GM18519 (cell line): ENCODE measurements at regions not wholly inside any gene's neighbourhood (a gene's known extent, or its start where the extent isn't known, plus 50 kb on each side); places are given as distances from the start of the nearest gene placed in this dataset.
A peak's percentile ranks its signal among the peaks of the same experiment; 100 is the strongest.
"Not testable (repeated sequence)": the region's sequence is repeated elsewhere in the genome, so short reads cannot be mapped to it uniquely, and the experiment has no call there.

Experiments
- ATAC-seq: cut with Tn5 transposase; IDR thresholded peaks from one replicate; pipeline ENCODE4 v1.9.1; 2021; ENCODE audit warnings: mild to moderate bottlenecking, moderate library complexity; ENCODE audit not compliant: unreplicated experiment, low FRiP score

DNA sequence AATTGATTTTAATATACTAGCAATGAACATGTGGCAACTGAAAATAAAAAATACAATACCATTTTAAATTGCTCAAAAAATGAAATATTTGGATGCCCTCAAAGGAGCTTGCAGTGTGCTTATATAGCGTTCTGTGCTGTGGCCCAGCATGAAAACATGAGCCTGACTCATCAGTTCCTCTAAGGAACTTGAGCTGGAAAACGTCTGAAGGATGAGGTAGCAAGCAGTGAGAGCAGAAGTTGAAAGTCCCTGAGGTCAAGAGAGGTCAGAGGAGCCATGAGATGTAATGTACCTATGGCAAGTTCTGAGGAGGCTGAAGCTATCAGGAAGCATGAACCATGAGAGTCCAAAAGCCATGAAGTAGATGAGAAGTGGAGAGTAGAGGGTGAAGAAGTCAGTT is 59.7 kb downstream of the HMGB3 start:
- ATAC-seq, result no peak

- ATAC-seq, result not testable (repeated sequence)
Observed at GRCh38 chrX:151066373-151066772, 83.2 kb downstream of the HMGB3 start.

DNA sequence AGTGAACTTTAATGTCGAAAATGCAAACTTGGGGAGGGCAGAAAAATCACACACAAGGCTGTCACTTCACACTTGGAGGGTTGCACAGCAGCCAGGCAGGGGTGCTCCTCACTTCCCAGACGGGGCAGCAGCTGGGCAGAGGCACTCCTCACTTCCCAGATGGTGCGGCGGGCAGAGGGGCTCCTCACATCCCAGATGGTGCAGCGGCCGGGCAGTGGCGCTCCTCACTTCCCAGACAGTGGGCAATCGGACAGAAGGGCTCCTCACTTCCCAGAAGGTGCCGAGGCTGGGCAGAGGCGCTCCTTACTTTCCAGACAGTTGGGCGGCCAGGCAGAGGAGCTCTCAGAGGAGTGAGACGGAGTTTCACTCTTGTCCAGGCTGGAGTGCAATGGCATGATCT is 90.6 kb downstream of the HMGB3 start:
- no peak for ATAC-seq

DNA sequence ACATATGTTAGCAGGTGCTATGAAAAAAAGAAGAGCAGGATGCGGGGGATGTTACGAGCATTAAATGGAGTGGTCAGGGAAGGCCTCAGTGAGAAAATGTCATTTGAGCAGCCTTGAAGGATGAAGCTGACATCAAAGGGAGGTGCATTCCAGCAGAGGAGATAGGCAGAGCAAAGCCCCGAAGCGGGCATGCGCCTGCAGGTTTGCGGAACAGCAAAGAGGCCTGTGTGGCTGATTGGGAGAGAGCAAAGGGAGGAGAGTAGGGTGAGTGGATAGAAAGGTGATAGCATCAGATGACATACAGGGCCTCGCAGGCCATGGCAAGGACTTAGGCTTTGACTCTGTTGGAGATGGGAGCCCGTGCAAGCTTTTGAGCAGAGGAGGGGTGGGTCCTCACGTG is 95.4 kb upstream of the GPR50 start:
- no peak for ATAC-seq

- peak; percentile 87 for ATAC-seq
Observed at GRCh38 chrX:151082077-151082948, 94.1 kb upstream of the GPR50 start.

- ATAC-seq, result no peak
Observed at GRCh38 chrX:151084454-151084853, 91.9 kb upstream of the GPR50 start.

GRCh38 chrX:151085207-151085606 is 91.2 kb upstream of the GPR50 start:
- ATAC-seq, result no peak

DNA sequence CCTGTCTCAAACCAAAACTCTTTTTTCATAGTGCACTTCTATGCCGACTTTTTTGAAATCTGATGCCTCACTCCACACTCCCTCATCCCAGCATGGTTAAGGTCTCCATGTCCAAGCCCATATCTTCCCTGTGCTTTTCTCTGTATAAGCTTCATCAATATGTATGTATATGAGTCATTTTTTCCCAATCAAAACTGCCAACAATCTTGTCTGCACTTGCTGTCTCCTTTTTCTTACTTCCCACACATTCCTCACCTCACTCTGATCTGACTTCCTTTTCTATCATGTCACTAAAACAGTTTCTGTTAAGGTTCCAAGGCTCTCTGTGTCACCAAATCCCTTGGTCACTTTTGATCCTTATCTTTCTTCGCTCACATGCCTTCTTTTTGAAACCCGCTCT is 88.2 kb upstream of the GPR50 start:
- ATAC-seq, result no peak

DNA sequence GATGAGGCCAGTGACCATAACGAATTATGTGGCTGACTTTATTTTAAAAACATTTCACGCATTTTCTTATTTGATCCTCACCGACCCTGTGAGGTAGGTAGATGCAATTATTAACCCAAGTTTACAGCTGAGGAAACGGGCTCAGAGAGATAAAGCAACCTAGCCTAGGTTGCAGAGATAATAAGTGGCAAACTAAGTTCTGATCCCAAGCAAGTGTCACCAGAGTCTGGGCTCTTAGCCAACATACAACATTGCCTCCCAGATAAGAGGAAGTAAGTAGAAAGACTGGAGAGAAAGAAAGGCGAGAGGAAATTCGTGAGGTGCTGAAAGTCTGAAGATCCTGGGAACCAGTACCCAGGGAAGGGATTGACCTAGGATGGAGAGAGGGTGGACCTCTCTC is 77.4 kb upstream of the GPR50 start:
- no peak for ATAC-seq

DNA sequence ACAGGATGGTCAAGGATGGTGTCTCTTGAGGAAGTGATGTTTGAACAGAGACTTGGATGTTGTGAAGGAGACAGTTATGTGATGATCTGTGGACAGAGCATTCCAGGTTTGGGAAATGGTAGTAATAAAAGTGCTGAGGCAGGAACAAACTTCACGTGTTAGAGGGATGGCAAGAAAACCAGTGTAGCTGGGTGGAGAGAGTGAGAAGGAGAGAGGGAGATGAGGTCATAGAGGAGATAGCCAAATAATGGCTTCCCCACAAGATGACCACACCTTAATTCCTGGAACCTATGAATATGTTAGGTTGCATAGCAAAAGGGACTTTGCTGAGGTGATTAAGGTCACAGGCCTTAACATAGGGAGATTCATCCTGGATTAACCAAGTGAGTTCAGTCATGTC is 75.6 kb upstream of the GPR50 start:
- no peak for ATAC-seq

- ATAC-seq, result not testable (repeated sequence)
Observed at GRCh38 chrX:151113200-151113599, 63.2 kb upstream of the GPR50 start.
